DMS114 treated with DMSO at 0.1 percent for 48 hours (cell line): ENCODE measurements at regions not wholly inside any gene's neighbourhood (a gene's known extent, or its start where the extent isn't known, plus 50 kb on each side); places are given as distances from the start of the nearest gene placed in this dataset.

Source experiments
- DNase-seq: peaks from one replicate; lab custom pipeline; 2025; ENCODE audit not compliant: unreplicated experiment; lab: John Stamatoyannopoulos, UW

- DNase-seq, result no peak
Measured at GRCh38 chr18:42258301-42258965, 303.4 kb downstream of the PIK3C3 start.

GRCh38 chr18:42261731-42262130, 306.7 kb downstream of the PIK3C3 start:
- no peak for DNase-seq

- DNase-seq, result no peak
Measured at GRCh38 chr18:42264497-42264896, 309.5 kb downstream of the PIK3C3 start.

GRCh38 chr18:42268186-42268725, 313.2 kb downstream of the PIK3C3 start:
- no peak for DNase-seq

DNA sequence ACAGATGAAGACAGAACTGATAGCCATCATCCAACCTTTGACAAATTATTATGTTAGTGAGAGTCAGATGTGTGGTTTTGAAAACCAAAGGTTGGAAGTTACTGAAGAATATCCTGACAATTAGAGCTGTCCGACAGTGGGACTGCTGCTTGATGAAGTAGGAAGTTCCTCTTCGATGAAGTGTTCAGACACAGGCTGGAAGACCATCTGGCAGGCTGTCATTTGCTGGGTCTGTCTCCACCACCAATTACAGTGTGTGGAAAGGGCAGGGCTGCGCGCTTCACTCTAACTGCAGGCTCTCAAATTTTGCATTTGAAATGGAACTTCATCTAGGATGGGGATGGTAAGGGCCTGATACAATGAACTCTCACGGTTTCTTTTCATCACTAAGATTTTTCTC, 313.8 kb downstream of the PIK3C3 start:
- no peak for DNase-seq

DNA sequence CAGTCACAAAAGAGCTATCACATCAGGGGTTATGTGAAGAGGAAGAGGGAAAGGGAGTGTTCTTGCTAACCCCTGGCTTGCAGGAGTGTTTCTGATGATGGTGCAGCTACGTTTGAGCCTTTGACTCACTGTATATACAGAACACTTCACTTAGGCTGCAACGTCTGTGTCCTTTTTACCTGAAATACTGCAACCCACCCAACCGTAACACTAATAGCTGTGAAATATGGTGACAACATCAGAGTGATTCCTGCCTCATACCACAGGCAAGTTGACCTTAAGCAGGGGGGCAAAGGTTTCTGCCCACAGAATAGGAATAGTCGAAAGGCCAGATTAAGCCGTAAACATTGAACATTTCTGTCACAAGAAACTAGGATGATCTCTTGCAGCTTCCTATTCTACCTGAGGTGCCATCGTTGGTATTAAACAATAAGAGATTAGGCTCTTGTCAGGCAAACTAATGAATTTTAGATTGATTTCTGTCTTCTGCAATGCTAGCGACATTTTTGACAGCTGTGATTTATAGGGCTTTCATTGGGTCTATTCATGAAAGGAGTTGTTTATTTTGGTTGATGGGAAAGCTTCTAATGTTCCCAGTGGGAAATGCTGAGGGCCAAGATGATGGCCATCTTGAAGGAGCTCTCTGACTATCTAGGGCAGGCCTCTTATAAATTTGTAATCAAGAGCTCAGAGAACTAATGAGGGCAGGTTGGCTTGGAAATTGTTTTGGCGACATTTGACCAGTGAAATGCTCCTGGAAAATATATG, 316.8 kb downstream of the PIK3C3 start:
- DNase-seq, result no peak

DNA sequence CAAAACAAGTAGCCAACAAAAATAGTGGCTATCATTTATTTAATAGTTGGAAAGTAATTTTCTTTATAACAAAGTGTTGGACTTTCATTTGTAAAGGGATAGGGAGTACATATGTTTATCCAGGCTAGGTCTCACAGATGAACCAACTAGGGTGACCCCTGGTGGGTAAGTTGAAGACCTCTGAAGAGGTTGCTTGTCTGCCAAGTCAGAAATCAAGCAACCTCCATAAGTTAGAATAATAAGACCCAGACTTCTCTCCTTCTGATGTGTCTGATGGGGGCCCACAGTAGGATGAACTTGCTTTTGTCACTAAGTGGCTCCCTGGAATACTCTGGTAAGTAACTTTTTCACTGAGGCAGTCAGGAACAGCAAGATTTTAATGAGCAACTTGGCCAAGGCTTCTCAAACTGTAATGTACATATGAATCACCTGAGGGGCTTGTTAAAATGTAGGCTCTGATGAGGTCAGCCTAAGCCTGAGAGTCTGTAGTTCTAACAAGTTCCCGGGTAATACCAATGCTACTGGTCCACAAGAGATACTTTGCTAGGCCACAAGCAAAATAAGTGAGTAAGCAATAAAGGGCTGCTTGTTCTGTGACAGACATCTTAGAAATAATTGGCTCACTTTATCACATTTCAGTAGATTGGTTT, 319.6 kb downstream of the PIK3C3 start:
- no peak for DNase-seq

- DNase-seq, result no peak
Measured at GRCh38 chr18:42275138-42275535, 320.1 kb downstream of the PIK3C3 start.

DNA sequence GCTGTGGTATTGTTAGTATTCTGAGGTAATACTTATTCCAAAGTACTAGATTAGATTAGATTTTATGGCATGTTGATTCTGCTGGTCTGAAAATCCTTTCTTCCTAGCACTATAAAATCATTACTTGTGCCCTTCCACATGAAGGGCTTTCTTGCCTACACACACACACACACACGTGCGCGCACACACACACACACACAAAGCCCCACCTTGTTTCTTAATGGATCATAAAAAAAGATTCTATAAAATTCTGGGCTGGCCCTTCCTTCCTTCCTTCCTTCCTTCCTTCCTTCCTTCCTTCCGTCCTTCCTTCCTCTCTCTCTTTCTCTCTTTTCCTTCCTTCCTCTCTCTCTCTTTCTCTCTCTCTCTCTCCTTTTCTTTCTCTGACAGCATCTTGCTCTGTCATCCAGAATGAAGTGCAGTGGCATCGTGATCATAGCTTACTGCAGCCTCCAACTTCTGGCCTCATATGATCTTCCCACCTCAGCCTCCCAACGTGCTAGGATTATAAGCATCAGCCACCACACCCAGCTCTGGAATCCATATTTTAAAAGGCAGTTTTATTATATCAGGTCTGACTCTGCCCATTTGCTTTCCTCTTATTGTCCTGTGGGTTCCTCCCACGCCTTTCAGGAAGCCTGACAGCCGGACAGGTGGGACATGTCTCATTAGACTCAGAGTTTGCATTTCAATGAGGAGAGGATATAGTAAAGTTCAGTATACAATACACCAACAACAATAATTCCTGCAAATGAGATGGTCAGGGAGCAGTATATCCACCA, 321.1 kb downstream of the PIK3C3 start:
- no peak for DNase-seq

DNA sequence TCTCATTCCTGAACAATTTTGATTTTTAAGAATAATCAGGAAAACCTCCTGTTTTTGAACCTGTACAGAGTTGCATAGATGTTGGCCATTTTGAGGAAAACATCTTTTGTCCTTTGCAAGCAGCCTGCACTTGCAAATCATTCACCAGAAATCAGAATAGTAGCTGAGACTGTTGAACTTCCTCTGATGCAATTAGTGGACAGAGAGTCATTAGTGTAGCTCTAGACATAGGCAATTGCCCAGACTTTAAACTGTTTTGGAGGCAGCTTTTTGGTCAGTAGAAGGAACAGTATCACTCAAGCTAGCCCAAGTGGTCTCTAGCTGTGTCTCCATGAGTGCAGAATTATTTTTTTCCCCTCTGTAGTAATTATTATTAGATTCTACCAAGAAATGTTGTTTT, 326.1 kb downstream of the PIK3C3 start:
- DNase-seq, result no peak

- no peak for DNase-seq
Measured at GRCh38 chr18:42281851-42282250, 326.8 kb downstream of the PIK3C3 start.

DNA sequence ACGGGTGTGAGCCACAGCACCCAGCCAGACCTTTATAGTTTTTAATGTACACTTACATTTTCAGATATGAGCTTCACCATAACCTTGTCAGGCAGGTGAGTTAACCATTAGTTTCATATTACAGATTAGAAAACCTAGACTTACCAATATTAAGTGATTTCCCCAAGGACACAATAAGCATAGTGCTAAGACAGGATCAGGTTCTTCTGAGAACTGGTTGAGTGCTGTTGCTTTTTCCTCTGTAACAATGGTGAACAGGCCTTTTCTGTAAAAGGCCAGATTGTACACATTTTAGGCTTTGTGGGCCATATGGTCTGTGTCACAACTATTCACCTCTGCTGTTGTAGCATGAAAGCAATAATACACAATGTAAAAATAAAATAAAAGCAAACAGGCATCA, 332.0 kb downstream of the PIK3C3 start:
- no peak for DNase-seq

- DNase-seq, result no peak
Measured at GRCh38 chr18:42288129-42288528, 333.1 kb downstream of the PIK3C3 start.

- no peak for DNase-seq
Measured at GRCh38 chr18:42289526-42289925, 334.5 kb downstream of the PIK3C3 start.

DNA sequence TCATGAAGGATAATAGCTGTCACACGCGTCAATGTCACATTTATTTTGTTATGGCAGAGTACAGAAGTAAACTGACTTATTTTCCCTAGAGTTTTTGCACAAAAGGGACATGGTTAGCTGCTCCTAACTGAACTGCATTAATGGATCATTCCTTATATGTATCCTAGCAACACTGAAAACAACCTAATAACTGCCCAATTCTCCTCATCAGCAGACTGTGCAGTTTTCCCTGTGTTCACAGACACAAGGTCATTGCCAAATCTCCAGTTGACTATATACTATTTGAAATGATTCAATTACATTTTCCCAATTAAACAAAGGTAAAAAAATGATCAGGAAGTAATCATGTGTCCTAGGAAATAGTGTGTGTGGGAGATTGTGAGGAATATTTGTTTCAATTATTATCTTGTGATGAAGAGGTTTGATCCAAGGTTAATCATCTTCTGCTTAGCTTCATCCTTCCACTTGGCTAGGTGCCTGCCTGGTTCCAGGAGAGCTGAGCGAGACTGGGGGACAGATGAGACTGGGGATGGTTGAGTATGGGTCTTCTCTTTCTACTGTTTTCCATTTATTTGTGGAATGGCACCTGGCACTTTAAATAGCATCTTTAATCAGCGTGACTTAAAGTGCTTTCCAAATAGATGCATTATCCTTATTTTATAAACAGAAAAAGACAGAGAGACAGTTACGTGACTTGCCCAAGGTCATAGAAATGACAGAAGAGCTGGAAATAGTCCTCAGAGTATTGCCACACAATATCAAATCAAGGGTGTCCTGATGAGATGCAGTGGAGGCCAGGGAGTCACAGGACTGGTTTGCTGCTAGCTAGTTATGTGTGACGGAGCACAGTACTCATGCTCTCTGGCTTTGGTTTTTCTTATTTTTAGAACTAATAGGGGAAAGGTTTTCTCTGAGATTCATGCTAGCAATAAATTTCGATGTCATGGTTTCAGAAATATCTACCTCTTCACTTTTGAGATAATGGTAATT, 335.6 kb downstream of the PIK3C3 start:
- no peak for DNase-seq

DNA sequence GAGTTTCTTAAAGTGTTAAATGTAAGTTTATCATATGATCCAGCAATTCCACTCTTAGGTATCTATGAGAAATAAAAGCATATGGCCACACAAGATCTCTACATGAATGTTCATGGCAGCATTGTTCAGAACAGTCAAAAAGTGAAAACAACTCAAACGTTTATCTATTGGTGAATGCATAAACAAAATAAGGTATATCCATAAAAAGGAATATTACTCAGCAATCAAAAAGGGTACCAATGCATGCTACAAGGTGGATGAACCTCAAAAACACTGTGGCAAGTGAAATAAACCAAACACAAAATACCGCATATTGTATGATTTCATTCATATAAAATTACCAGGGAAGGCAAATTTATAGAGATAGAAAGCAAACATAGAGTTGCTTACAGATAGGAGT, 337.6 kb downstream of the PIK3C3 start:
- no peak for DNase-seq

GRCh38 chr18:42296192-42296591, 341.2 kb downstream of the PIK3C3 start:
- DNase-seq, result no peak

- no peak for DNase-seq
Measured at GRCh38 chr18:42296723-42297122, 341.7 kb downstream of the PIK3C3 start.

- DNase-seq, result peak; percentile 60
Measured at GRCh38 chr18:42298759-42299675, 344.0 kb downstream of the PIK3C3 start.
